Fibroblast of skin of left biceps (primary cell): ENCODE measurements at regions not wholly inside any gene's neighbourhood (a gene's known extent, or its start where the extent isn't known, plus 50 kb on each side); places are given as distances from the start of the nearest gene placed in this dataset.
"Not testable (repeated sequence)": the region's sequence is repeated elsewhere in the genome, so short reads cannot be mapped to it uniquely, and the experiment has no call there.

ENCODE experiments used
- DNase-seq, 2 experiments: peaks; one replicate each; pipeline ENCODE4 v3.0.0-alpha.2; 2013; ENCODE audit warnings: low read depth in 2 of 2

- no peak for DNase-seq
Measured at GRCh38 chr10:84571146-84571545, 242.8 kb downstream of the CCSER2 start.

DNA sequence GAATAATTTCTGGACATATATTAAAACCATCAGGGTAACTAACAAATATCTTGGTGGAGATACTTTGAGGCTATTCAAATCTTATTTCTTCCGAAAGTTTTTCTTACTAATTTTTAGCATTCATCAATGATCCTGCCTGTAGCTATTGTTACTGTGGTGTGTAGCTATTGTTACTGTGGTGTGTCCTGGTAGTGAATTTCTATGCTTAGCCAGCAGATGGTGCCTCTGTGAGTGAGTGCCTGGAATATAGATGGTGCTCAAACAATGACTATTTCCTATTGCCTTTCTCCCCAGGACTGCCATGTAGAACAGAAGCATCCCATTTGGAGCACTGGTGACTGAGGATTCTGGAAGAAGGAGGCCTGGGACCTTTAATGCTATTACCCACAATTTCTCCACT is 245.7 kb downstream of the CCSER2 start:
- no peak for DNase-seq

DNA sequence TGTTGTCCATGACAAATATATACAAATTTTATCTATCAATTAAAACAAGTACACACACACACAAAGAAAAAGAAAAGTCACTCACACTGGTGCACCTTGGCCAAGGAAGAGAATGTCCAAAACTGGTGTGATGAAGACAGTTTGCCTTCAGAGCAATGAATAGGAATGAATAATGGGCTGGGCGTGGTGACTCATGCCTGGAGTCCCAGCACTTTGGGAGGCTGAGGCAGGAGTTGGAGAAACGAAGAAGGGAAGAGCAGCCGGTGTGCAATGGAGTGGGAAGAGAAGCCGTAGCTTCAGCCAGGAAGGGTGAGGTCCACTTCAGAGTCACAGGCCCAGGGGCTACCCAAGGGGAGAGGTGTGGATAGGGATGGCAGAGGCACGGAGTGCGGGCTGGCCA is 253.6 kb downstream of the CCSER2 start:
- no peak for DNase-seq

GRCh38 chr10:84583501-84583900 is 255.1 kb downstream of the CCSER2 start:
- no peak for DNase-seq

- no peak for DNase-seq
Measured at GRCh38 chr10:84587789-84588188, 259.4 kb downstream of the CCSER2 start.

DNA sequence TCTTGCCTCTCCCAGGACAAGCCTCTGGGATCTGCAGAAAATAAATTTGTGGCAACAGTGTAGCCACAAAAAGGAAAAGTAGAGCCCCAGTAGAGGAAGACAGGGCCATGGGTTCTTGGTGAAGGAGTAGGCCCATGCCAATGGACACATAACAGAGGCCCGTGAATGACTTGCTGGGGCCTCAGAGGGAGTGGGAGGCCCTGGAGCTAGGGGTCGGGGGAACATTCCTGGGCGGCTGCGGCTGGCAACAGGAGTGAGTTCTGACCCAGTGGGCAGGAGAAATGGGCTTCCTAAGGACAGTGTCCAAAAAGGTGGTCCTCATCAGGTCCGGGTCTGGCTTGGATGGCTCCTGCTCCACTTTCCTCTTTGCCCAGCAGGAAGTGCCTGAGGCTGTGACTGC is 260.0 kb downstream of the CCSER2 start:
- DNase-seq, result no peak

DNA sequence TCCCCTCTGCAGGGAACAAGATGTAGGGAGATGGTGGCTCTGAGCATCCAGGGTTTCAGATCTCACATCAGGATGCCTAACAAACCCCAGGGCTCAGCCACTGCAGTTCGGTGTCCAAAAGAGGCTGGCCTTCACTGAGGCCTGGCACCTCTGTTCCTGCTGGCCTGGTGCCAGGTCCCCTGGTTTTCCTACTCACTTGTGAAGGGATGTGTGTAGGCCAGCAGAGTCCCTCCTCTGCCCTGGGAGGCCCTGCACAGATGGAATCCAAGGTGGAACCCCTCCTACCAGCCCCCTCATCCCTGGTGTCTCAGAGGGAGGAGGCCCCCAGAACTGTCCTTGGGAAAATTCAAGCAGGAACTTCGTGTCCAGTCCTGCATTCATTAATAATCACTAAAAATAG is 260.6 kb downstream of the CCSER2 start:
- no peak for DNase-seq

DNA sequence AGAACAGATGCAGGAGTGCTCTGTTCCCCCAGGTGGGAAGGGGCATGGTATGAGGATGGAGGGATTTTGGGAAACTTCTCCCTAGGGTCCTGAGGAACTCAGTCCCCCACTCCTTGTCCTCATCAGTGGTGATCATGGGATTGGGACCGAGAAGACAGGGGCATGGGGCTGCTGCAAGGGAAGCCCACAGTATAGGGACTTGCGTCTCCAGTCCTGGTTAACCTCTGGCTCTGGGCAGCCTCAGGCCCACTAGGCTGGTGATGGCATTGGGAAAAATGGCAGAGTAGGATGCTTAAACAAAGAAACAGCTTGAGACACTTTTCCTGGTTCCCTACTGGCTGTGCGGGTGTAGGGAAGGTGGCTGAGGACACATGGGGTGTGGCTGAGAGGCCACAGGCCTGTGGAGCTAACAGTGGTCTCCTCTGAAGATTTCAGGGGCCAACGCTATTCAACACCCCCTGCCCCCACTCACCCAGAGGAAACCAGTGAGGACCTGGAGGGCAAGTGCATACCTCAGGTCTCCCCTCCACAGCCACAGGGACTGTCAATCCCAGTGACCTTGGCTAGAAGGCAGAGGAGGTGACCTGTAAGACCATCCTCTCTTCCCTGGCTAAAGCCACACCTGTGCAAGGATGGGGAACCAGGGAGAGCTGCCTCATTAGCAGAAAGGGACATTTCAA is 261.3 kb downstream of the CCSER2 start:
- DNase-seq, result no peak

DNA sequence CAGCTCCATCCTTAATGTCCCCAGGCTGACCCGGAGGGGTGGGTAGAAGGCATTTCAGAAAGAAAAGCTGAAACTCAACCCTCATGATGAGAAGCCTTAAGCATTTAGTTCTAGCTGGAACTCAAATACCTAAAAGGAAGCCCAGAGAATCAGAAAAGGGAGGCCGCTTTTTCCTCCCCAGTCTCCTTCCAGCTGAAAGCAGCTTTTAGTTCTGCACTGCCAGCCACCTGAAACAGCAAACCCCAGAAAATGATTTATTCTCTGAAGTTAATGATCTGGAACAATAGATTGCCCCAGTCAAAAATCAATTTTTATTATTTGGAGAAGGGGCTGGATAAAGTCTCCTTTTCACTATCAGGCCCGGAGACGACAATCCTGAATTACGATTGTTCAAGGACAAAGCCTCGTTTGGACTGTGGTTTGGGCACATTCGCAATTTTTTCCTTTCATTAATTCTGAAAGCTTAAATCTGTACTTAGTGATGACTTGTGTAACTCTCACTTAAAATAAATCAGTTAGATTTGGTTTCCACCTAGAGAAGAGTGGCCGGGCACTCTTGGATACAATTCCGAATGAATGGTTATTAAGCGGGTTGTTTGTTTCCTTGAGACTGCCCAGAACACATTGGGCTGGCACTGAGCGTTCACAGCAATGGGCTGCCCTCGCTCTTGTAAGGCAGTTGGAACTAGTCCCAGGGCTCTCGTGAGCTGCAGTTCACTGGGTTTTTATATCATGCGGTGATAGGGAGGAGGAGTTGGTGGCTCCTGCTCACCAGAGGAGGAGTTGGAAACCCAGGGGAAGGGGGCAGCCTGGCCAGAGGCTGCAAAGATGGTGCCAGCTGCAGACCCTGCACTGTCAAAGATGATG is 262.2 kb downstream of the CCSER2 start:
- DNase-seq, result no peak

DNA sequence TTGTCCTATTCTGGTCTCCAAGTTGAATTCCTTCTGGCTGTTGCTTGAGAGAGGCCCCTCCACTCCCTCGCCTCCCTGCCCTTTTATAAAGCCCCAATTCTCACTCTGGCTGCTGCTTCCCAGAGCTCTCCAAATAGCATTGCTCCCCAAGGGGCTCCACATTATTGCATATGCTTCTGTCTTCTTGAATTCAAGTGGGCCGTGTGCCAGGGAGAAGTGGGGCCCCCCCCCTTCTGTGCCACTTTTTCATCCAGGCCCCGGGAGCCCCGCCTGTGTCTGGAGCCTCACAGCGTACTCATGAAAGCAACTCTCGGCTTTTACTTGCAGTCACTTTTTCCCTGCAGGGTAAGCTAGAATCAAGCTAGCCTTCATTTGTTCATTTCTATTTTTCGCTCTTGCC is 265.1 kb downstream of the CCSER2 start:
- DNase-seq, result no peak

GRCh38 chr10:84596585-84596984 is 268.2 kb downstream of the CCSER2 start:
- no peak for DNase-seq

GRCh38 chr10:84599254-84599653 is 270.9 kb downstream of the CCSER2 start:
- no peak for DNase-seq

DNA sequence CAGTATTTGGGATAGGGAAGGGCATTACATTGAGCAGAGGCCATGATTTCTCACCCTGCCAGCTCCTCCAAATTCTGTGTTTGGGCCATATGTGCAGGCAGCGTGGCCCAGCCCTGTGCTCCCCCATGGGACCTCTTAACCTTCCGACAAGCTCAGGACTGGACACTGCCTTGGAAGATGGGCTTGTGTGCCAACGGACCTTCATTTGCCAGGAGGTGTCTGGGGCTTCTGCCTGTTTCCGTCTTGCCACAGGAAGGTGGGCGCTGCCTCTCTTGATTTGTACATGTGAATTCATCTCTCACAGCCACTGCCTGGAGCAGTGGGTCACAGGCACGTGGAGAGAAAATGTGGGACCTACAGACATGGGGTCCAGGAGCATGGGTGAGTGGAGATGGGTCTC is 272.6 kb downstream of the CCSER2 start:
- no peak for DNase-seq

- DNase-seq, result not testable (repeated sequence)
Measured at GRCh38 chr10:84602543-84602942, 274.2 kb downstream of the CCSER2 start.

GRCh38 chr10:84603971-84604370 is 275.6 kb downstream of the CCSER2 start:
- no peak for DNase-seq

DNA sequence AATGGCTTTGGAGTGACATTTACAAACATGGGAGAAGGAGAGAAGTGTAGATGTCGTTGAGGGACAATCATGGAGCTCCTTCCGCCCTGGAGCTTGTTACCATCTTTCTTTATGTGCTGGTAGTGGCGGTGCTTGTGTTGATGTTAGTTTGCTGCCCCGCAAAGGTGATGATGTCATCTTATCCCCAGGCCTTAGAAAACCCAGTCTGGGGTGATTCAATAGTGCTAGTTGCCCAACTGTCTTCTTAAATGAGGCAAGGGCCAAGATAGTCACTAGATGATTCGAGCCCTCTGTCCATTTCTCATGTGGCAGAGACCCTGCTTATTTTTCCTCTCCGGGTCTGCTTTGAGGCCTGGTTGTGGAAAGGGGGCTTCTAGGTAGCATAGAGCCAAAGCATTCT is 277.4 kb downstream of the CCSER2 start:
- DNase-seq, result no peak

- no peak for DNase-seq
Measured at GRCh38 chr10:84606428-84606827, 278.0 kb downstream of the CCSER2 start.

- no peak for DNase-seq
Measured at GRCh38 chr10:84607044-84607443, 278.7 kb downstream of the CCSER2 start.

GRCh38 chr10:84607523-84607922 is 279.1 kb downstream of the CCSER2 start:
- no peak for DNase-seq

- DNase-seq, result no peak
Measured at GRCh38 chr10:84608126-84608525, 279.7 kb downstream of the CCSER2 start.

- DNase-seq, result no peak
Measured at GRCh38 chr10:84613336-84614021, 285.1 kb downstream of the CCSER2 start.

DNA sequence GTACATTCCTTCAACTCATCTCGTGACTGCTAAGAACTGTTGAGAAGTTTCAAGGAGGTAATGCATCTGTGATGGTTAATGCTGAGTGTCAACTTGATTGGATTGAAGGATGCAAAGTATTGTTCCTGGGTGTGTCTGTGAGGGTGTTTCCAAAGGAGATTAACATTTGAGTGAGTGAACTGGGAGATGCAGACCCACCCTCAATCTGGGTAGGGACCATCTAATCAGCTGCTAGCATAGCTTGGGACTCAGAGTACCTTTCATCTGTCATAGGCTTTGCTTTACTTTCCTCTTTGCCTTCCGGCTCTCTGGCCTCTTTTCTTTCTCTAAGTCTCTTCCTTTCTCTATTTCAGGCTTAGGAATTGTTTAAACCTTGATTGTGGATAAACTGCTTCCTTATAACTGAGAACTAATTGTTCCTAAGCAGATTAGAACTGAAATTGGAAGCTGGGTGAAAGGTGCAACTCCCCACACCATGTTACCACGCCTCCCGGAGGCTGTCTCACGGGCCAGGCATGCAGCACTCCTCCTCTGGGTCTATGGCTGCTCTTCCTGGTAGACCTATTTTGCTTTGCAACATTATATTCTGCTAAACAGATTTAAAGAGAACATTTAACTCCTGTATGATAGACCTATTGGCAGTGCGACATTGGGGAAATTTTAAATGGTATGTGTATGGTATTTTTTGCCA is 298.2 kb downstream of the CCSER2 start:
- DNase-seq, result no peak
